BLaER1 (cell line): ENCODE measurements at regions not wholly inside any gene's neighbourhood (a gene's known extent, or its start where the extent isn't known, plus 50 kb on each side); places are given as distances from the start of the nearest gene placed in this dataset.

ENCODE experiments used
- H3K27ac ChIP-seq: shearing (Covaris generic); formaldehyde crosslinking; 2 replicates; pipeline ENCODE4 v1.8.1; 2022
- H3K27me3 ChIP-seq: shearing (Covaris generic); formaldehyde crosslinking; 2 replicates; pipeline ENCODE4 v1.8.1; 2022
- H3K36me3 ChIP-seq: shearing (Covaris generic); formaldehyde crosslinking; 2 replicates; pipeline ENCODE4 v1.8.1; 2022
- H3K4me1 ChIP-seq: shearing (Covaris generic); formaldehyde crosslinking; 2 replicates; pipeline ENCODE4 v1.8.1; 2022
- H3K4me2 ChIP-seq: shearing (Covaris generic); formaldehyde crosslinking; 2 replicates; pipeline ENCODE4 v1.8.1; 2022
- H3K4me3 ChIP-seq: shearing (Covaris generic); formaldehyde crosslinking; 2 replicates; pipeline ENCODE4 v1.8.1; 2022
- H3K9ac ChIP-seq: shearing (Covaris generic); formaldehyde crosslinking; 2 replicates; pipeline ENCODE4 v1.8.1; 2022
- H3K9me3 ChIP-seq: shearing (Covaris generic); formaldehyde crosslinking; 2 replicates; pipeline ENCODE4 v1.8.1; 2022
- H4K20me1 ChIP-seq: shearing (Covaris generic); formaldehyde crosslinking; 2 replicates; pipeline ENCODE4 v1.8.1; 2022
- Cebpa-rat ChIP-seq: shearing (Covaris generic); IDR thresholded peaks from 2 replicates; pipeline ENCODE4 v1.8.1; 2022

- no peaks in the 10 kb centered on the region for H3K36me3 ChIP-seq
- H3K4me2 ChIP-seq = no peak overlapping the region
- no peak overlapping the region for H3K27ac ChIP-seq
- H3K9me3 ChIP-seq = no peaks in the 10 kb centered on the region
- no peak overlapping the region for H3K4me3 ChIP-seq
- no peaks in the 10 kb centered on the region for H3K4me1 ChIP-seq
- no peaks in the 10 kb centered on the region for H4K20me1 ChIP-seq
- H3K9ac ChIP-seq = no peak overlapping the region
- peaks cover 38% of the 10 kb centered on the region for H3K27me3 ChIP-seq
- TF ChIP-seq Cebpa-rat = no peak
These were observed 177.1 kb downstream of the FGF13 start for GRCh38 chrX:138534410-138534809.

GRCh38 chrX:138519296-138519695 lies 192.2 kb downstream of the FGF13 start:
- H4K20me1 ChIP-seq = peaks cover 6% of the 10 kb centered on the region; the same call in 1 of the 2 replicates
- H3K9ac ChIP-seq = no peak overlapping the region
- H3K9me3 ChIP-seq = no peaks in the 10 kb centered on the region
- TF ChIP-seq Cebpa-rat = no peak
- H3K27me3 ChIP-seq = peaks cover 79% of the 10 kb centered on the region
- H3K27ac ChIP-seq = no peak overlapping the region
- no peaks in the 10 kb centered on the region for H3K36me3 ChIP-seq
- no peak overlapping the region for H3K4me2 ChIP-seq
- H3K4me3 ChIP-seq = no peak overlapping the region
- no peaks in the 10 kb centered on the region for H3K4me1 ChIP-seq

GRCh38 chrX:138504273-138504672 lies 207.2 kb downstream of the FGF13 start:
- H3K27me3 ChIP-seq = peaks cover 51% of the 10 kb centered on the region
- H3K27ac ChIP-seq = no peak overlapping the region
- H4K20me1 ChIP-seq = no peaks in the 10 kb centered on the region
- no peak overlapping the region for H3K4me3 ChIP-seq
- H3K4me1 ChIP-seq = no peaks in the 10 kb centered on the region
- 0 out of 2 replicates have a peak, but pooled peaks cover 5% of the 10 kb centered on the region for H3K9me3 ChIP-seq
- H3K36me3 ChIP-seq = no peaks in the 10 kb centered on the region
- TF ChIP-seq Cebpa-rat = no peak
- no peak overlapping the region for H3K9ac ChIP-seq
- no peak overlapping the region for H3K4me2 ChIP-seq

- no peaks in the 10 kb centered on the region for H3K36me3 ChIP-seq
- H3K27me3 ChIP-seq = peaks cover 56% of the 10 kb centered on the region
- H3K4me2 ChIP-seq = no peak overlapping the region
- H3K9me3 ChIP-seq = no peaks in the 10 kb centered on the region
- no peak for TF ChIP-seq Cebpa-rat
- H3K4me1 ChIP-seq = no peaks in the 10 kb centered on the region
- H4K20me1 ChIP-seq = peaks cover 8% of the 10 kb centered on the region; the same call in 1 of the 2 replicates
- no peak overlapping the region for H3K4me3 ChIP-seq
- no peak overlapping the region for H3K9ac ChIP-seq
- H3K27ac ChIP-seq = no peak overlapping the region
These were observed 219.1 kb downstream of the FGF13 start for GRCh38 chrX:138492371-138492770.

- TF ChIP-seq Cebpa-rat = no peak
- no peak overlapping the region for H3K4me2 ChIP-seq
- H3K27me3 ChIP-seq = peaks cover 80% of the 10 kb centered on the region
- H3K4me1 ChIP-seq = no peaks in the 10 kb centered on the region
- H4K20me1 ChIP-seq = peaks cover 13% of the 10 kb centered on the region; the same call in 1 of the 2 replicates
- no peaks in the 10 kb centered on the region for H3K9me3 ChIP-seq
- no peak overlapping the region for H3K9ac ChIP-seq
- H3K36me3 ChIP-seq = no peaks in the 10 kb centered on the region
- H3K4me3 ChIP-seq = no peak overlapping the region
- no peak overlapping the region for H3K27ac ChIP-seq
These were observed 223.7 kb downstream of the FGF13 start for GRCh38 chrX:138487866-138488265.

- Histone ChIP-seq H3K27ac (no peak overlapping the region), H3K4me1 (no peaks in the 10 kb centered on the region), H3K36me3 (no peaks in the 10 kb centered on the region), H3K9me3 (no peaks in the 10 kb centered on the region), H3K4me3 (no peak overlapping the region), H3K4me2 (no peak overlapping the region), H4K20me1 (peaks cover 21% of the 10 kb centered on the region; the same call in 1 of the 2 replicates), H3K9ac (no peak overlapping the region), H3K27me3 (peaks cover 88% of the 10 kb centered on the region)
- TF ChIP-seq Cebpa-rat = no peak
These were observed 225.8 kb downstream of the FGF13 start for GRCh38 chrX:138485767-138486166.

- no peak for TF ChIP-seq Cebpa-rat
- H3K9ac ChIP-seq = no peak overlapping the region
- no peak overlapping the region for H3K27ac ChIP-seq
These were observed 226.3 kb downstream of the FGF13 start for GRCh38 chrX:138485224-138485623.

GRCh38 chrX:138484451-138484850 lies 227.1 kb downstream of the FGF13 start:
- Histone ChIP-seq H3K9me3 (no peaks in the 10 kb centered on the region), H4K20me1 (peaks cover 14% of the 10 kb centered on the region; the same call in 1 of the 2 replicates), H3K4me1 (no peaks in the 10 kb centered on the region), H3K27ac (no peak overlapping the region), H3K27me3 (peaks cover 85% of the 10 kb centered on the region), H3K4me2 (no peak overlapping the region), H3K9ac (no peak overlapping the region), H3K36me3 (no peaks in the 10 kb centered on the region), H3K4me3 (no peak overlapping the region)
- no peak for TF ChIP-seq Cebpa-rat

More at GRCh38 chrX:138485224-138485623, 226.3 kb downstream of the FGF13 start:
- Histone ChIP-seq H3K4me3 (no peak overlapping the region), H3K36me3 (no peaks in the 10 kb centered on the region), H3K4me2 (no peak overlapping the region), H3K27me3 (peaks cover 88% of the 10 kb centered on the region), H4K20me1 (peaks cover 19% of the 10 kb centered on the region; the same call in 1 of the 2 replicates), H3K4me1 (no peaks in the 10 kb centered on the region), H3K9me3 (no peaks in the 10 kb centered on the region)

GRCh38 chrX:138481649-138482048 lies 229.9 kb downstream of the FGF13 start:
- Histone ChIP-seq H3K4me3 (no peak overlapping the region), H3K27ac (no peak overlapping the region), H3K4me2 (no peak overlapping the region), H3K36me3 (no peaks in the 10 kb centered on the region), H3K9ac (no peak overlapping the region), H3K9me3 (no peaks in the 10 kb centered on the region), H3K4me1 (no peaks in the 10 kb centered on the region), H3K27me3 (peaks cover 88% of the 10 kb centered on the region), H4K20me1 (peaks cover 14% of the 10 kb centered on the region; the same call in 1 of the 2 replicates)
- TF ChIP-seq Cebpa-rat = no peak

GRCh38 chrX:138463476-138463875 lies 248.0 kb downstream of the FGF13 start:
- H3K9me3 ChIP-seq = no peaks in the 10 kb centered on the region
- H3K4me2 ChIP-seq = no peak overlapping the region
- H3K27ac ChIP-seq = no peak overlapping the region
- no peak for TF ChIP-seq Cebpa-rat
- no peaks in the 10 kb centered on the region for H3K36me3 ChIP-seq
- H4K20me1 ChIP-seq = no peaks in the 10 kb centered on the region
- no peaks in the 10 kb centered on the region for H3K4me1 ChIP-seq
- no peak overlapping the region for H3K4me3 ChIP-seq
- H3K9ac ChIP-seq = no peak overlapping the region
- peaks cover 30% of the 10 kb centered on the region for H3K27me3 ChIP-seq
